ENCODE measurements at regions not wholly inside any gene's neighbourhood (a gene's known extent, or its start where the extent isn't known, plus 50 kb on each side); places are given as distances from the start of the nearest gene placed in this dataset.

- DNase-seq, result no peak
These were observed 64.8 kb downstream of the CDCA7 start for GRCh38 chr2:173419506-173419905.

- DNase-seq, result no peak
These were observed 70.2 kb downstream of the CDCA7 start for GRCh38 chr2:173424886-173425285.

GRCh38 chr2:173427887-173428668 lies 73.4 kb downstream of the CDCA7 start:
- DNase-seq, result no peak

- DNase-seq, result no peak
These were observed 76.5 kb downstream of the CDCA7 start for GRCh38 chr2:173431191-173431590.

- no peak for DNase-seq
These were observed 77.5 kb downstream of the CDCA7 start for GRCh38 chr2:173432049-173432754.

- no peak for DNase-seq
These were observed 80.3 kb downstream of the CDCA7 start for GRCh38 chr2:173434762-173435569.

GRCh38 chr2:173435574-173435973 lies 80.9 kb downstream of the CDCA7 start:
- no peak for DNase-seq

- DNase-seq, result no peak
These were observed 81.4 kb downstream of the CDCA7 start for GRCh38 chr2:173436088-173436487.

- DNase-seq, result no peak
These were observed 86.5 kb downstream of the CDCA7 start for GRCh38 chr2:173441222-173441621.

- no peak for DNase-seq
These were observed 87.9 kb downstream of the CDCA7 start for GRCh38 chr2:173442542-173442941.

GRCh38 chr2:173446722-173447121 lies 92.0 kb downstream of the CDCA7 start:
- DNase-seq, result no peak

GRCh38 chr2:173448938-173449471 lies 94.3 kb downstream of the CDCA7 start:
- peak; percentile 55 for DNase-seq

GRCh38 chr2:173451118-173451517 lies 96.4 kb downstream of the CDCA7 start:
- no peak for DNase-seq

- no peak for DNase-seq
These were observed 97.3 kb downstream of the CDCA7 start for GRCh38 chr2:173451941-173452340.

GRCh38 chr2:173452416-173452815 lies 97.7 kb downstream of the CDCA7 start:
- no peak for DNase-seq

- no peak for DNase-seq
These were observed 102.3 kb downstream of the CDCA7 start for GRCh38 chr2:173456960-173457359.

GRCh38 chr2:173457366-173457765 lies 102.7 kb downstream of the CDCA7 start:
- DNase-seq, result no peak

GRCh38 chr2:173458991-173459780 lies 104.5 kb downstream of the CDCA7 start:
- no peak for DNase-seq

- no peak for DNase-seq
These were observed 108.5 kb downstream of the CDCA7 start for GRCh38 chr2:173462892-173463840.

GRCh38 chr2:173463846-173464245 lies 109.2 kb downstream of the CDCA7 start:
- no peak for DNase-seq

GRCh38 chr2:173467751-173468150 lies 113.1 kb downstream of the CDCA7 start:
- no peak for DNase-seq
